Neural progenitor cell (in vitro differentiated cells): ENCODE measurements at regions not wholly inside any gene's neighbourhood (a gene's known extent, or its start where the extent isn't known, plus 50 kb on each side); places are given as distances from the start of the nearest gene placed in this dataset.

Source experiments
- DNase-seq: peaks from one replicate; pipeline ENCODE4 v3.0.0-alpha.2; 2016; ENCODE audit warnings: low spot score
- H2AFZ ChIP-seq: fragments of 200-600 bp; sonication (generic); replicated peaks from 2 replicates; pipeline ENCODE4 v1.6.1; 2016; ENCODE audit warnings: antibody characterized with exemption
- H3F3A ChIP-seq: fragments of 200-600 bp; sonication (generic); 2 replicates; pipeline ENCODE4 v1.6.1; 2016; ENCODE audit warnings: antibody characterized with exemption, low read depth
- H3K27ac ChIP-seq: fragments of 200-600 bp; sonication (generic); 2 replicates; pipeline ENCODE4 v1.5.1; 2016; ENCODE audit warnings: mild to moderate bottlenecking
- H3K27me3 ChIP-seq: fragments of 200-600 bp; sonication (generic); 2 replicates; pipeline ENCODE4 v1.6.1; 2016; ENCODE audit warnings: mild to moderate bottlenecking, moderate library complexity
- H3K36me3 ChIP-seq: fragments of 200-600 bp; sonication (generic); 2 replicates; pipeline ENCODE4 v1.5.1; 2016
- H3K4me1 ChIP-seq: fragments of 200-600 bp; sonication (generic); 2 replicates; pipeline ENCODE4 v1.6.1; 2016; ENCODE audit warnings: mixed run types
- H3K4me2 ChIP-seq: fragments of 200-600 bp; sonication (generic); 2 replicates; pipeline ENCODE4 v1.6.1; 2016
- H3K4me3 ChIP-seq: fragments of 200-600 bp; sonication (generic); 2 replicates; pipeline ENCODE4 v1.5.1; 2016
- H3K79me2 ChIP-seq: fragments of 200-600 bp; sonication (generic); 2 replicates; pipeline ENCODE4 v1.6.1; 2016; ENCODE audit warnings: low read depth
- H3K9ac ChIP-seq: fragments of 200-600 bp; sonication (generic); 2 replicates; pipeline ENCODE4 v1.6.1; 2016
- H3K9me3 ChIP-seq: fragments of 200-600 bp; sonication (generic); 2 replicates; pipeline ENCODE4 v1.5.1; 2016; ENCODE audit warnings: low read depth
- H4K20me1 ChIP-seq: fragments of 200-600 bp; sonication (generic); 2 replicates; pipeline ENCODE4 v1.6.1; 2016; ENCODE audit warnings: low read depth
- H3K27ac Mint-ChIP-seq: 3 replicates; pipeline ENCODE4 v1.8.0; 2021; ENCODE audit warnings: mixed read lengths
- H3K27me3 Mint-ChIP-seq: 2 replicates; pipeline ENCODE4 v1.8.0; 2022; ENCODE audit warnings: low read depth, mild to moderate bottlenecking, inconsistent platforms, moderate library complexity, mixed read lengths; ENCODE audit not compliant: insufficient read depth
- H3K36me3 Mint-ChIP-seq: 3 replicates; pipeline ENCODE4 v1.8.0; 2021; ENCODE audit warnings: mixed read lengths
- H3K4me1 Mint-ChIP-seq: 3 replicates; pipeline ENCODE4 v1.8.0; 2021; ENCODE audit warnings: mixed read lengths
- H3K4me3 Mint-ChIP-seq: 3 replicates; pipeline ENCODE4 v1.8.0; 2021; ENCODE audit warnings: mild to moderate bottlenecking, moderate library complexity, mixed read lengths
- H3K9me3 Mint-ChIP-seq: 3 replicates; pipeline ENCODE4 v1.8.0; 2020; ENCODE audit warnings: mixed read lengths
- CTCF ChIP-seq: fragments of 200-600 bp; sonication (generic); IDR thresholded peaks from 2 replicates; pipeline ENCODE4 v1.5.1; 2017; ENCODE audit warnings: antibody characterized with exemption, mild to moderate bottlenecking
- EZH2 ChIP-seq: fragments of 200-600 bp; sonication (generic); IDR thresholded peaks from 2 replicates; pipeline ENCODE4 v1.6.1; 2017; ENCODE audit warnings: antibody characterized with exemption, mild to moderate bottlenecking, moderate library complexity
- EZH2phosphoT487 ChIP-seq: fragments of 200-600 bp; sonication (generic); IDR thresholded peaks from 2 replicates; pipeline ENCODE4 v1.6.1; 2017; ENCODE audit warnings: antibody characterized with exemption

GRCh38 chr6:44723439-44724197 is 336.1 kb downstream of the CDC5L start:
- H3K9ac ChIP-seq = no peak overlapping the region
- no peak overlapping the region for H3K4me3 Mint-ChIP-seq

GRCh38 chr6:44725070-44725469 is 337.6 kb downstream of the CDC5L start:
- Histone ChIP-seq H3K27ac (no peak overlapping the region), H3K79me2 (no peaks in the 10 kb centered on the region), H4K20me1 (no peaks in the 10 kb centered on the region), H3K4me1 (no peaks in the 10 kb centered on the region), H3K9me3 (no peaks in the 10 kb centered on the region), H3K4me3 (no peak overlapping the region), H3K4me2 (no peak overlapping the region), H2AFZ (no peak overlapping the region), H3K36me3 (no peaks in the 10 kb centered on the region), H3F3A (no peaks in the 10 kb centered on the region), H3K9ac (no peak overlapping the region), H3K27me3 (no peaks in the 10 kb centered on the region)
- Mint-ChIP-seq H3K9me3 (no peaks in the 10 kb centered on the region), H3K36me3 (no peaks in the 10 kb centered on the region), H3K4me3 (no peak overlapping the region), H3K4me1 (peaks cover 7% of the 10 kb centered on the region), H3K27me3 (no peaks in the 10 kb centered on the region), H3K27ac (no peak overlapping the region)
- no peak for DNase-seq
- TF ChIP-seq CTCF (no peak), EZH2phosphoT487 (no peak), EZH2 (no peak)

More at GRCh38 chr6:44723439-44724197, 336.1 kb downstream of the CDC5L start:
- H4K20me1 ChIP-seq = no peaks in the 10 kb centered on the region
- no peaks in the 10 kb centered on the region for H3K4me1 ChIP-seq
- no peak for DNase-seq
- Mint-ChIP-seq H3K27me3 (peaks cover 3% of the 10 kb centered on the region), H3K36me3 (no peaks in the 10 kb centered on the region), H3K9me3 (no peaks in the 10 kb centered on the region), H3K4me1 (peaks cover 7% of the 10 kb centered on the region), H3K27ac (no peak overlapping the region)
- TF ChIP-seq EZH2phosphoT487 = no peak
- TF ChIP-seq EZH2 = no peak
- TF ChIP-seq CTCF = no peak
- H3K27ac ChIP-seq = no peak overlapping the region
- H3K79me2 ChIP-seq = no peaks in the 10 kb centered on the region
- no peaks in the 10 kb centered on the region for H3K36me3 ChIP-seq
- H3K9me3 ChIP-seq = no peaks in the 10 kb centered on the region
- H2AFZ ChIP-seq = no peak overlapping the region
- H3K27me3 ChIP-seq = no peaks in the 10 kb centered on the region
- H3F3A ChIP-seq = no peaks in the 10 kb centered on the region
- no peak overlapping the region for H3K4me3 ChIP-seq
- H3K4me2 ChIP-seq = no peak overlapping the region

- DNase-seq = no peak
Observed at GRCh38 chr6:44727651-44728630, 340.4 kb downstream of the CDC5L start.

More at GRCh38 chr6:44727651-44728630, 340.4 kb downstream of the CDC5L start:
- H3K36me3 Mint-ChIP-seq = no peaks in the 10 kb centered on the region
- H3K79me2 ChIP-seq = no peaks in the 10 kb centered on the region
- H3K36me3 ChIP-seq = no peaks in the 10 kb centered on the region
- H3K4me2 ChIP-seq = no peak overlapping the region
- no peak overlapping the region for H3K27ac Mint-ChIP-seq
- no peaks in the 10 kb centered on the region for H3K9me3 ChIP-seq
- H3K4me1 Mint-ChIP-seq = peaks cover 14% of the 10 kb centered on the region
- no peaks in the 10 kb centered on the region for H3K9me3 Mint-ChIP-seq
- H3K27ac ChIP-seq = no peak overlapping the region
- no peak for TF ChIP-seq EZH2
- no peak for TF ChIP-seq EZH2phosphoT487
- TF ChIP-seq CTCF = no peak
- H3K4me1 ChIP-seq = no peaks in the 10 kb centered on the region
- H3F3A ChIP-seq = no peaks in the 10 kb centered on the region
- no peaks in the 10 kb centered on the region for H3K27me3 Mint-ChIP-seq
- no peak overlapping the region for H3K4me3 ChIP-seq
- no peak overlapping the region for H3K4me3 Mint-ChIP-seq
- no peak overlapping the region for H2AFZ ChIP-seq
- no peaks in the 10 kb centered on the region for H4K20me1 ChIP-seq
- H3K9ac ChIP-seq = no peak overlapping the region
- no peaks in the 10 kb centered on the region for H3K27me3 ChIP-seq
